Osteoblast (primary cell): ENCODE measurements at regions not wholly inside any gene's neighbourhood (a gene's known extent, or its start where the extent isn't known, plus 50 kb on each side); places are given as distances from the start of the nearest gene placed in this dataset.

ENCODE experiments used
- DNase-seq: peaks from one replicate; pipeline ENCODE4 v3.0.0; 2011; ENCODE audit warnings: low spot score, mixed read lengths; ENCODE audit not compliant: insufficient read length; ENCODE audit errors: missing footprints
- H2AFZ ChIP-seq: 2 replicates; pipeline ENCODE4 v1.6.0; 2011; ENCODE audit warnings: mild to moderate bottlenecking, low read length
- H3K27ac ChIP-seq: 2 replicates; pipeline ENCODE4 v1.5.1; 2011; ENCODE audit warnings: mild to moderate bottlenecking, low read depth, low read length, moderate library complexity
- H3K27me3 ChIP-seq: 2 replicates; pipeline ENCODE4 v1.6.0; 2012; ENCODE audit warnings: mild to moderate bottlenecking, control low read depth, inconsistent platforms, low read length, moderate library complexity; ENCODE audit not compliant: insufficient read depth
- H3K36me3 ChIP-seq: 2 replicates; pipeline ENCODE4 v1.5.1; 2011; ENCODE audit warnings: mild to moderate bottlenecking, low read length, control low read depth, moderate library complexity; ENCODE audit not compliant: insufficient read depth
- H3K4me1 ChIP-seq: 2 replicates; pipeline ENCODE4 v1.5.1; 2011; ENCODE audit warnings: mild to moderate bottlenecking, low read length, control low read depth, moderate library complexity; ENCODE audit not compliant: insufficient read depth
- H3K4me2 ChIP-seq: 2 replicates; pipeline ENCODE4 v1.6.0; 2011; ENCODE audit warnings: mild to moderate bottlenecking, low read length; ENCODE audit not compliant: insufficient read depth
- H3K4me3 ChIP-seq: fragments of 200-600 bp; sonication (generic); 3 replicates; pipeline ENCODE4 v1.5.1; 2012; ENCODE audit warnings: mild to moderate bottlenecking, low read length, inconsistent platforms; ENCODE audit not compliant: insufficient read depth
- H3K79me2 ChIP-seq: 2 replicates; pipeline ENCODE4 v1.6.0; 2012; ENCODE audit warnings: mild to moderate bottlenecking, low read length, control low read depth, inconsistent platforms; ENCODE audit not compliant: insufficient read depth
- H3K9me3 ChIP-seq: 2 replicates; pipeline ENCODE4 v1.5.1; 2011; ENCODE audit warnings: low read depth, low read length, control low read depth
- H4K20me1 ChIP-seq: 2 replicates; pipeline ENCODE4 v1.6.0; 2012; ENCODE audit warnings: mild to moderate bottlenecking, low read length, control low read depth; ENCODE audit not compliant: insufficient read depth
- CTCF ChIP-seq: IDR thresholded peaks from 2 replicates; pipeline ENCODE4 v1.5.1; 2011; ENCODE audit warnings: mild to moderate bottlenecking, low read depth, low read length, moderate library complexity; ENCODE audit errors: extremely low read depth

- no peak overlapping the region for H3K4me3 ChIP-seq
- TF ChIP-seq CTCF = no peak
These were observed 270.3 kb upstream of the SORCS1 start for GRCh38 chr10:107434854-107435253.

GRCh38 chr10:107434201-107434600 lies 269.7 kb upstream of the SORCS1 start:
- no peak overlapping the region for H2AFZ ChIP-seq
- H3K4me1 ChIP-seq = no peaks in the 10 kb centered on the region
- H3K4me3 ChIP-seq = no peak overlapping the region
- H3K27me3 ChIP-seq = no peaks in the 10 kb centered on the region
- no peaks in the 10 kb centered on the region for H4K20me1 ChIP-seq
- H3K4me2 ChIP-seq = no peak overlapping the region
- no peak for TF ChIP-seq CTCF
- no peak overlapping the region for H3K27ac ChIP-seq
- no peaks in the 10 kb centered on the region for H3K36me3 ChIP-seq
- H3K9me3 ChIP-seq = no peaks in the 10 kb centered on the region
- DNase-seq = no peak
- H3K79me2 ChIP-seq = no peaks in the 10 kb centered on the region

More at GRCh38 chr10:107434854-107435253, 270.3 kb upstream of the SORCS1 start:
- Histone ChIP-seq H4K20me1 (no peaks in the 10 kb centered on the region), H3K4me1 (no peaks in the 10 kb centered on the region), H3K27ac (no peak overlapping the region), H3K4me2 (no peak overlapping the region), H2AFZ (no peak overlapping the region), H3K79me2 (no peaks in the 10 kb centered on the region), H3K36me3 (no peaks in the 10 kb centered on the region), H3K27me3 (no peaks in the 10 kb centered on the region), H3K9me3 (no peaks in the 10 kb centered on the region)
- no peak for DNase-seq

- no peaks in the 10 kb centered on the region for H3K9me3 ChIP-seq
- no peak for TF ChIP-seq CTCF
- H3K27ac ChIP-seq = no peak overlapping the region
- H3K36me3 ChIP-seq = no peaks in the 10 kb centered on the region
- no peak overlapping the region for H2AFZ ChIP-seq
- no peak overlapping the region for H3K4me3 ChIP-seq
- H3K79me2 ChIP-seq = no peaks in the 10 kb centered on the region
- no peaks in the 10 kb centered on the region for H3K4me1 ChIP-seq
- DNase-seq = no peak
- no peak overlapping the region for H3K4me2 ChIP-seq
- no peaks in the 10 kb centered on the region for H4K20me1 ChIP-seq
- H3K27me3 ChIP-seq = no peaks in the 10 kb centered on the region
These were observed 269.1 kb upstream of the SORCS1 start for GRCh38 chr10:107433605-107434004.

GRCh38 chr10:107430446-107430845 lies 265.9 kb upstream of the SORCS1 start:
- H3K27me3 ChIP-seq = no peaks in the 10 kb centered on the region
- H3K4me1 ChIP-seq = no peaks in the 10 kb centered on the region
- TF ChIP-seq CTCF = no peak
- no peak for DNase-seq
- no peak overlapping the region for H3K4me3 ChIP-seq
- H3K27ac ChIP-seq = no peak overlapping the region
- no peaks in the 10 kb centered on the region for H3K79me2 ChIP-seq
- H3K9me3 ChIP-seq = peaks cover 2% of the 10 kb centered on the region
- no peaks in the 10 kb centered on the region for H4K20me1 ChIP-seq
- no peak overlapping the region for H3K4me2 ChIP-seq
- H2AFZ ChIP-seq = no peak overlapping the region
- H3K36me3 ChIP-seq = no peaks in the 10 kb centered on the region
